Epithelial cell of esophagus (primary cell): ENCODE measurements at regions not wholly inside any gene's neighbourhood (a gene's known extent, or its start where the extent isn't known, plus 50 kb on each side); places are given as distances from the start of the nearest gene placed in this dataset.

Experiments used
- DNase-seq: peaks from one replicate; pipeline ENCODE4 v3.0.0; 2010; ENCODE audit warnings: low read depth
- H3K4me3 ChIP-seq: 2 replicates; pipeline ENCODE4 v1.5.1; 2011; ENCODE audit warnings: mild to moderate bottlenecking, low read length, control low read depth
- TF ChIP-seq, protein P1 (sequence below): IDR thresholded peaks from 2 replicates; pipeline ENCODE4 v1.5.1; 2011; ENCODE audit warnings: low read depth, mild to moderate bottlenecking, low read length, control low read depth, inconsistent platforms; ENCODE audit not compliant: insufficient read depth; ENCODE audit errors: missing control alignments

DNA sequence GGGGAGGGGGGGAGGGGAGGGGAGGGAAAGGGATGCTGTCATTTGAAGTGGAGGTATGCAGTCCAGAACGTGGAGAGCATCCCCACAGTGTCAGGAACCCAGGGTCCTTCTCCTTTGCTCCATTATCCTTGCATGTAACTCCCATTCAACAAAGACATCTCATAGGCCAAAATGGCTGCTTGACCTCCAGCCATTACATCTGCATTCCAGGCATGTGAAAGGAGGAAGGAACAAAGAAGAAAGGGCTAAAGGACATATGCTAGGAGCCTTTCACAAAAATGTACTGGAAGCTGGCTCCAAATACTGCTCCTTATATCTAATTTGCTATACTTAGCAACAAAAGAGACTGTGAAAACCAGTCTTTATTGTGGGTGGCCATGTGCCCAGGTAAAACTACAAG is 87.0 kb upstream of the CRHR1 start:
- DNase-seq, result no peak
- H3K4me3 ChIP-seq, result no peak overlapping the region
- TF ChIP-seq, protein P1, sequence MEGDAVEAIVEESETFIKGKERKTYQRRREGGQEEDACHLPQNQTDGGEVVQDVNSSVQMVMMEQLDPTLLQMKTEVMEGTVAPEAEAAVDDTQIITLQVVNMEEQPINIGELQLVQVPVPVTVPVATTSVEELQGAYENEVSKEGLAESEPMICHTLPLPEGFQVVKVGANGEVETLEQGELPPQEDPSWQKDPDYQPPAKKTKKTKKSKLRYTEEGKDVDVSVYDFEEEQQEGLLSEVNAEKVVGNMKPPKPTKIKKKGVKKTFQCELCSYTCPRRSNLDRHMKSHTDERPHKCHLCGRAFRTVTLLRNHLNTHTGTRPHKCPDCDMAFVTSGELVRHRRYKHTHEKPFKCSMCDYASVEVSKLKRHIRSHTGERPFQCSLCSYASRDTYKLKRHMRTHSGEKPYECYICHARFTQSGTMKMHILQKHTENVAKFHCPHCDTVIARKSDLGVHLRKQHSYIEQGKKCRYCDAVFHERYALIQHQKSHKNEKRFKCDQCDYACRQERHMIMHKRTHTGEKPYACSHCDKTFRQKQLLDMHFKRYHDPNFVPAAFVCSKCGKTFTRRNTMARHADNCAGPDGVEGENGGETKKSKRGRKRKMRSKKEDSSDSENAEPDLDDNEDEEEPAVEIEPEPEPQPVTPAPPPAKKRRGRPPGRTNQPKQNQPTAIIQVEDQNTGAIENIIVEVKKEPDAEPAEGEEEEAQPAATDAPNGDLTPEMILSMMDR, result no peak

DNA sequence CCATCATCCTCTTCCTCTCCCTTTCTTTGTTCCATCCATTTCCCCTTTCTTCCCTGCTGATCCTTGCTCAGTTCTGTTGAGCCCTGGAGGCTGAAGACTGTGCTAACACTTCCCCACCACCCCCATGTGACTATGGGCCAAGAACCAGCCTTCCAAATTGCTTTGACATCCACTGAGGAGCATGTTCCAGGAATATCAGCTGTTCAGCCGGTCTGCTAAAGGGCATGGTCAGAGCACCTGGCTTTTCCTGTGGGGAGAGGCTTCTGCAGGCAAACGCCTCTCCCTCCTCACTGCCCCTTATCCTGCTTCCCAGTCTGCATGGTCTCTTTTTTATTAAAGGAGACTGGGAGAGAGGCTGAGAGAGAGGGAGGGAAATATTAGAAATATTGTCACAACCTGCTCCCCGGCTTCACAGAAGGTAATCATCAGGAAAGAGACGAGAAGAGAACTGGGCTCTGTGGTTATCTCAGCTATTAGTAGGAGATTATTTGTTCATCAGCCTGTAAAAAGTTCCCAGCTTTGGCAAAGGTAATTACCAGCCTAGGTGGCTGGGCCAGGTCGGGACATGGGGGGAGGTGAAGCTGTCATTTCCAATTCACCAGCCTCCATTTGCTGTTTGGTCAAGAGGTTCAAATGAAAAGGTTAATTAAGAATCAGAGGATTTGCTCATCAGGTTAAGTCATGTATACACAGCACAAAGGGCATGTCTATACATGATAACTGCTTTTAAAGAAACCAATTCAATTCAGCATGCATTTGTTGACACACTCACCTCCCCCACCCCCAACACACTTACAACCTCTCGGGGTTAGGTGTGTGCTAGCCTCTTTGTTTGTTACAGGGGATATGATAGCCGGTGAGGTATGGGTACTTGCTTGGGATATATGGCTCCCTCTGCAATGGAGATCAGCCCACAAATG is 83.7 kb upstream of the CRHR1 start:
- DNase-seq, result peak; percentile 56
- H3K4me3 ChIP-seq, result no peak overlapping the region
- TF ChIP-seq, protein P1, result no peak

DNA sequence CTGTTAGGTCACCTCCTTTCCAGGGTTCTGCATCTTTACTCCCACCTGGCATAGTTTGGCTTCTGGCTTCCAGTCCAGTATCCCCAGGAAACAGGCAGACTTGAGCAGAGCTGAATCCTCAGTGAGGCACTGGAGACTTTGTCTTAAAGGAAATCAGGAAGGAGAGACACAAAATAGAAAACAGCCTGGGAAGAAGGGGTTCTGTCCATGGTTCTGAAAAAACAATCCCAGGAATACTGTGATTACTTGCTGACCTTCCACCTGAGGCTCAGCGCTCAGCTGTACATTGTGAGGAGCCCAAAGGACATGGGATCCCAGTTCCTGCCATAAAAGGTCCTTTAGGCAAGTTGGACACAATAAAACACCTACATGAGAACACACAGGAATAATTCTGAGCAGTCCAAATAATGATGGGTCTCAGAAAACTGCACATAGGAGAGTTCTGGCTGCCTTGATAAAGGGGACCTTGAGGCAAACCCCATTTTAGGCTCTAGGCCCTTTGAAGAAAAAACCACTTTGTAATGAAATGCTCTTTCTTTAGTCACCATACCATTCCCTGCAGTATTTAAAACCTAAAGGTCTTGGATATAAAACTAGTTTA is 81.4 kb upstream of the CRHR1 start:
- TF ChIP-seq, protein P1, result no peak
- peak; percentile 56 for DNase-seq
- H3K4me3 ChIP-seq, result no peak overlapping the region

DNA sequence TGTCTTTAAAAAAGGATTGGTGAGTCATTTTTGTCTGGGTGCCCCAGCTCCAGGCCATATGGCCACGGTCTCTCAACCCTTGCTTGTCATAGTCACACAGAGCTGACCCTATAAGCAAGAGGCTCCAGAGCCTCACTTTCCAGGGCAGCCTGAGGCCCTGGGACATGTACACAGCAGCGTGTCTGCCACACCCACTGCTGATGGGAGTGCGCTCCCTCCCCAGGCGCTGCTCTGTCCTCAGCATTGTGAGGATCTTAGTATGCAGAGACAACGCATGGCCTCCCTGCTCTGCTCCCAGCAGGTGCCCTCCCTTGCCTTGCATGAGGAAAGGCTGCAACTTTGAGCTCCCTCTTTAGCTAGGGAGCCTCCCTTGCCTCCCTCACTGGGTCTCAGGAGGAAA is 80.8 kb upstream of the CRHR1 start:
- H3K4me3 ChIP-seq, result no peak overlapping the region
- DNase-seq, result peak; percentile 19
- TF ChIP-seq, protein P1, result no peak

DNA sequence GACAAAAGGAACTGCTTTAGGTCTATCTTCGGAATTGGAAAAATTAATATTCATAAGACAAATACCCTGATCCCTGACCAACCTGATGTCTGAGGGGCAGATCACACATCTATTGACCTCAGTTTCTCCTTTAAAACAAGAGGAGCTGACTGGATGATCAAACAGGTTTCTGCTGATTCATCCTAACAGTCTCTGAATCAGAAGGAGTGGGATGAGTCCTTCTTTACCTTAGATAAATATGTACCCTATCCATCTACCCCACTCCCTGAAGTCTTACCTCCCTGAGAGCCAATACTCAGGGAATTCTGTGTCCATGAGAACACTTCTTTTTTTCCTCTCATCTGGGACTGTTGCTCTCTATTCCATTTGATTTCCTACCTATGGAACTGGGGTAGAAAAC is 80.3 kb upstream of the CRHR1 start:
- TF ChIP-seq, protein P1, result no peak
- peak; percentile 58 for DNase-seq
- no peak overlapping the region for H3K4me3 ChIP-seq

DNA sequence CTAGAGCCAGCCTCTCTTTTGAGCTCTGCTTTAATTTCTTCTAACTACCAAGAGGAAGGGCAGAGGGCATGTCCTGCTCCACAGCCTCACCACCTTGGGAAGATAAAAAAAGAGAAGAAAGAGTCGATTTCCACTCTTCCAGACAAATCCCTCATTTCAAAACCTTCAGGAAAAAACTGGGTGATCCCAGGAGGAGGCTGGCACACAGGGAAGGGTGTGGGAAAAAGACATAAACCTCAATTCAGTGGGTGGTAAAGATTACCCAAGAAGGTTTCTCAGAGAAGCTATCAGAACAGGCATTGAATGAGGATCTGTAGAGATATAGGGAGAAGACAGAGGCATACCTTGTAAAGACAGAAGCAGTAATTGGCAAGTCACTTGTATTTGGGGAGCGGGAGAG is 79.9 kb upstream of the CRHR1 start:
- H3K4me3 ChIP-seq, result no peak overlapping the region
- DNase-seq, result no peak
- TF ChIP-seq, protein P1, result no peak
